Epithelial cell of esophagus (primary cell): ENCODE measurements at regions not wholly inside any gene's neighbourhood (a gene's known extent, or its start where the extent isn't known, plus 50 kb on each side); places are given as distances from the start of the nearest gene placed in this dataset.

ENCODE experiments used
- DNase-seq: peaks from one replicate; pipeline ENCODE4 v3.0.0; 2010; ENCODE audit warnings: low read depth
- H3K4me3 ChIP-seq: 2 replicates; pipeline ENCODE4 v1.5.1; 2011; ENCODE audit warnings: mild to moderate bottlenecking, low read length, control low read depth
- CTCF ChIP-seq: IDR thresholded peaks from 2 replicates; pipeline ENCODE4 v1.5.1; 2011; ENCODE audit warnings: low read depth, mild to moderate bottlenecking, low read length, control low read depth, inconsistent platforms; ENCODE audit not compliant: insufficient read depth; ENCODE audit errors: missing control alignments

GRCh38 chr10:64738462-64738861, 1217.3 kb downstream of the REEP3 start:
- no peak overlapping the region for H3K4me3 ChIP-seq
- TF ChIP-seq CTCF: no peak
- no peak for DNase-seq

- H3K4me3 ChIP-seq: no peak overlapping the region
- DNase-seq: no peak
- TF ChIP-seq CTCF: no peak
These were observed 1224.4 kb downstream of the REEP3 start for GRCh38 chr10:64745565-64745964.

GRCh38 chr10:64750672-64751071, 1229.5 kb downstream of the REEP3 start:
- TF ChIP-seq CTCF: no peak
- DNase-seq: no peak
- no peak overlapping the region for H3K4me3 ChIP-seq

GRCh38 chr10:64753516-64753915, 1232.3 kb downstream of the REEP3 start:
- no peak for TF ChIP-seq CTCF
- H3K4me3 ChIP-seq: no peak overlapping the region
- no peak for DNase-seq

- peak; percentile 50 for DNase-seq
- H3K4me3 ChIP-seq: no peak overlapping the region
- TF ChIP-seq CTCF: no peak
These were observed 1239.2 kb downstream of the REEP3 start for GRCh38 chr10:64760371-64760770.

- DNase-seq: no peak
- H3K4me3 ChIP-seq: no peak overlapping the region
- TF ChIP-seq CTCF: no peak
These were observed 1241.7 kb downstream of the REEP3 start for GRCh38 chr10:64762861-64763260.

- no peak overlapping the region for H3K4me3 ChIP-seq
- no peak for DNase-seq
- TF ChIP-seq CTCF: no peak
These were observed 1244.3 kb downstream of the REEP3 start for GRCh38 chr10:64765498-64765897.
